Activated naive CD4-positive, alpha-beta T cell treated with anti-CD3 and anti-CD28 coated beads, Interleukin-2, amount 10 ng/mL, durations not matched to agents 7 days and 5 days (primary cell): ENCODE measurements at regions not wholly inside any gene's neighbourhood (a gene's known extent, or its start where the extent isn't known, plus 50 kb on each side); places are given as distances from the start of the nearest gene placed in this dataset.
"Not testable (repeated sequence)": the region's sequence is repeated elsewhere in the genome, so short reads cannot be mapped to it uniquely, and the experiment has no call there.

ENCODE experiments used
- CTCF ChIA-PET: fragments of 350-600 bp; sonication (Branson Sonifier 250); formaldehyde crosslinking; loops from one replicate; lab custom pipeline; 2021; ENCODE audit warnings: antibody characterized with exemption; lab: Charles Lee
- DNase-seq: peaks from one replicate; pipeline ENCODE4 v3.0.0-alpha.2; 2020
- H3K27ac Mint-ChIP-seq: one replicate; pipeline ENCODE4 v1.8.0; 2021; ENCODE audit warnings: mild to moderate bottlenecking, moderate library complexity, mixed read lengths
- H3K27me3 Mint-ChIP-seq: one replicate; pipeline ENCODE4 v1.8.0; 2021; ENCODE audit warnings: mild to moderate bottlenecking, mixed read lengths
- H3K36me3 Mint-ChIP-seq: one replicate; pipeline ENCODE4 v1.8.0; 2021; ENCODE audit warnings: mixed read lengths
- H3K4me1 Mint-ChIP-seq: one replicate; pipeline ENCODE4 v1.8.0; 2021; ENCODE audit warnings: mixed read lengths
- H3K4me3 Mint-ChIP-seq: one replicate; pipeline ENCODE4 v1.8.0; 2021; ENCODE audit warnings: mild to moderate bottlenecking, moderate library complexity, mixed read lengths
- H3K9me3 Mint-ChIP-seq: one replicate; pipeline ENCODE4 v1.8.0; 2021; ENCODE audit warnings: mixed read lengths

DNA sequence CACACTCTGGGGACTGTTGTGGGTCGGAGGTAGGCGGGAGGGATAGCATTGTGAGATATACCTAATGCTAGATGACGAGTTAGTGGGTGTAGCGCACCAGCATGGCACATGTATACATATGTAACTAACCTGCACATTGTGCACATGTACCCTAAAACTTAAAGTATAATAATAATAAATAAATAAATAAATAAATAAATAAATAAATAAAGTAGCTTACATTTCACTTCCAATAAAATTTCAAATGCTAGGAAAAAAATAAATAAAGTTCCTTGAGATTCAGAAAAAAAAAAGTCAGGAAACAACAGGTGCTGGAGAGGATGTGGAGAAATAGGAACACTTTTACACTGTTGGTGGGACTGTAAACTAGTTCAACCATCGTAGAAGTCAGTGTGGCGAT is 353.5 kb upstream of the UBE2E2 start:
- CTCF ChIA-PET = not testable (repeated sequence)

DNA sequence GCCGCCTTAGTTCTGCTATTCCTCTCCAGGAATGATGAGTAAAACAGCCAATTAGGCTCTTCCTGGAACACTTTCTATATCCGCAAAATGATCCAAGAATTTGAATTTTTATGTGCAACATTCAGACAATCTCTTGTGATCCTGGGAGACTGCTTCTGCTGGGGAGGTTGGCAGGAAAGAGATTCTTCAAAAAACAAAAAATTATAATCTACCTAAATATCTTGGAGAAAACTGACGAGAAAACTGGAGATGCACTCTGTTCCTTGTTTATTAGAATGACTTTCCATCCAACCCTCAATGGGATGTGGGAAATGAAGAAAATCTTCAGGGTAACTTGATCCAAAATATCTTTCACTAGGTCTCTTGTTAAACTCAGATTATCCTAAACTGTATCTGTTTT is 346.3 kb upstream of the UBE2E2 start:
- CTCF ChIA-PET = no interaction called here
- DNase-seq = no peak
- Mint-ChIP-seq H3K36me3 (no peaks in the 10 kb centered on the region), H3K4me3 (no peak overlapping the region), H3K27me3 (no peaks in the 10 kb centered on the region), H3K9me3 (peaks cover 1% of the 10 kb centered on the region), H3K4me1 (no peaks in the 10 kb centered on the region), H3K27ac (no peak overlapping the region)

More for the DNA sequence above, 353.5 kb upstream of the UBE2E2 start:
- H3K36me3 Mint-ChIP-seq, H3K27ac Mint-ChIP-seq, H3K27me3 Mint-ChIP-seq, H3K9me3 Mint-ChIP-seq, H3K4me1 Mint-ChIP-seq, H3K4me3 Mint-ChIP-seq, DNase-seq: not testable (repeated sequence)

DNA sequence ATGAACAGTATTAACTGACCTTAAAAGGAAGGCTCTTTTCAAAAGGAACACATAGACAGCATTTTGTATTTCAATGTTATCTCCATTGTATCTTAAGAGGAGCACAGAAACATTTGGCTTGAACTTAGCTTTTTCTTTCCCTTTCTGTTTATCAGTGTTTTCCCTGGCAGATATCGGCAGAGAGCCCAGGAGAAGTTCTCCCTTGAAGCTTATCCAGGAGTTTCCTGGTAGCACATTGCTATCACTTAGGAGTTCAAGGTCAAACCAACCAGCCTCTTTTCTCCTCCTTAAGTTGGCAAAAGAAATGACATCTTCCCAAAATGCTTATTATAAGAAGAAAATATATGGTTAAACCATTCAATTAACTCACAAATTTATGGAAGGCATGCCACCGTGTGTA is 344.6 kb upstream of the UBE2E2 start:
- H3K27me3 Mint-ChIP-seq = no peaks in the 10 kb centered on the region
- H3K36me3 Mint-ChIP-seq = no peaks in the 10 kb centered on the region
- no peak overlapping the region for H3K4me3 Mint-ChIP-seq
- no peak overlapping the region for H3K27ac Mint-ChIP-seq
- CTCF ChIA-PET = no interaction called here
- no peak for DNase-seq
- peaks cover 1% of the 10 kb centered on the region for H3K9me3 Mint-ChIP-seq
- no peaks in the 10 kb centered on the region for H3K4me1 Mint-ChIP-seq

DNA sequence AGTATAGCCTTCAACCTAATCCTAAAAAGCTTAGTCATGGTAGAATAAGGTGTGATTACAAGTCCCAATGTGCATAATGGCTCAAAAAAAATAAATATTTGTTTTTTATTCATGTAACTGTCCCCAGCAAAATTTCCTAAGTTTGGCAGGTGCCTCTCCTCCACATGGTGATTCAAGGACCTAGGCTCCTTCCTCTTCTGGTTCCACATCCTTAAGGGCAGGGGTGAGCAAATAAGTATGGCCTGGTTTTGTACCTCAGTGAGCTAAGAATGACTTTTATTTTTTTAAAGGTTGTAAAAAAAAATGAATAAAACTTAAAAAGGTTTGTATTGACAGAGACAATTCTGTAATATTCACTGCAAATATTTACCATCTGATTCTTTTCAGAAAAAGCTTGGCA is 343.5 kb upstream of the UBE2E2 start:
- CTCF ChIA-PET = no interaction called here
- H3K27me3 Mint-ChIP-seq = no peaks in the 10 kb centered on the region
- no peaks in the 10 kb centered on the region for H3K36me3 Mint-ChIP-seq
- no peaks in the 10 kb centered on the region for H3K4me1 Mint-ChIP-seq
- H3K27ac Mint-ChIP-seq = no peak overlapping the region
- no peak overlapping the region for H3K4me3 Mint-ChIP-seq
- no peak for DNase-seq
- H3K9me3 Mint-ChIP-seq = peaks cover 1% of the 10 kb centered on the region

DNA sequence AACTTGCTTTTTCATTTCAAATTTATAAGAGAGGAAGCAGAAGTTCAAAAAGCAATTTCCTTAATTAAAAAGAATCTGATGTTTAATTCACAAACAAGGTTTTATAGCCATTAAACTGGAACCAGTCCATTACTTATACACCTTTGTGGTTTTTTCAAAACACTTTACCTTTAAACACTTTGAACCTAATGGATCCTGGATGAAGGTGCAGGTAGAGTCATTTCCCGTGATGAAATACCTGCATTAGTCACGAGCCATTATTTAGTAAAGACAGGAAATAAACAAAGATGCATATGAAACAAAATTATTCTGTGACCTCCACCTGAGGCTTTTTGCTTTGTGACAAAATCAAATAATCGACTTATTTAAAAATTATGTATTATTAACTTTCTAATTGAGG is 341.7 kb upstream of the UBE2E2 start:
- CTCF ChIA-PET = no interaction called here
- no peak overlapping the region for H3K27ac Mint-ChIP-seq
- H3K4me3 Mint-ChIP-seq = no peak overlapping the region
- DNase-seq = no peak
- H3K4me1 Mint-ChIP-seq = no peaks in the 10 kb centered on the region
- H3K9me3 Mint-ChIP-seq = peaks cover under 1% of the 10 kb centered on the region
- H3K27me3 Mint-ChIP-seq = no peaks in the 10 kb centered on the region
- H3K36me3 Mint-ChIP-seq = no peaks in the 10 kb centered on the region

DNA sequence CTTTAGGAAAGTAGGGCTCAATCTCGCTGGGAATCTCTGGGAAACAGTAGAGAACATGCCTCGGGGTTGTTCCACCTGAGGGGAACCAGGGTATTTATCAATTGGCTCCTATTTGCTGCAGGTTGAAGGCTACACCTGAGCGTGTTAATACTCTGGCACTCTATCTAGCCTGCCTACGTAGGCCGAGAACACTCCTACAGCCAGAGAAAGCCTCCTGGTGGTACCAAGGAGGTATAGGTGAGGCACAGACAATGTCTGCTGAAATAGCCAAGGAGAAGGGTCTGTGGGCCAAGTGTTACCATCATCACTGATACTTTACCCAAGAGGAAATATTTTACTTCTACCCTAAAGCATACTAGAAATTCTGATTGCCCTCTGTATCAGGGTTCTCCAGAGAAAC is 341.0 kb upstream of the UBE2E2 start:
- no peaks in the 10 kb centered on the region for H3K36me3 Mint-ChIP-seq
- no peak overlapping the region for H3K4me3 Mint-ChIP-seq
- CTCF ChIA-PET = no interaction called here
- H3K4me1 Mint-ChIP-seq = no peaks in the 10 kb centered on the region
- DNase-seq = no peak
- H3K27me3 Mint-ChIP-seq = no peaks in the 10 kb centered on the region
- H3K27ac Mint-ChIP-seq = no peak overlapping the region
- no peaks in the 10 kb centered on the region for H3K9me3 Mint-ChIP-seq

DNA sequence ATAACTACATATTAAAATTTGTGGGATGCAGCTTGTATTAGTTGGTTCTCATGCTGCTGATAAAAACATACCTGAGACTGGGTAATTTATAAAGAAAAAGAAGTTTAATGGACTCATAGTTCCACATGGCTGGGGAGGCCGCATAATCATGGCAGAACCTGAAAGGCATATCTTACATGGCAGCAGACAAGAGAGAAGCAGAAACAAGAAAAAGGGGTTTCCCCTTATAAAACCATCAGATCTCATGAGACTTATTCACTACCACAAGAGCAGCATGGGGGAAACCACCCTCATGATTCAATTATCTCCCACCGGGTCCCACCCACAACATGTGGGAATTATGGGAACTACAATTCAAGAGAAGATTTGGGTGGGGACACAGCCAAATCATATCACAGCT is 320.3 kb upstream of the UBE2E2 start:
- H3K4me3 Mint-ChIP-seq, DNase-seq, H3K27ac Mint-ChIP-seq, H3K27me3 Mint-ChIP-seq, H3K9me3 Mint-ChIP-seq, CTCF ChIA-PET, H3K4me1 Mint-ChIP-seq, H3K36me3 Mint-ChIP-seq: not testable (repeated sequence)

DNA sequence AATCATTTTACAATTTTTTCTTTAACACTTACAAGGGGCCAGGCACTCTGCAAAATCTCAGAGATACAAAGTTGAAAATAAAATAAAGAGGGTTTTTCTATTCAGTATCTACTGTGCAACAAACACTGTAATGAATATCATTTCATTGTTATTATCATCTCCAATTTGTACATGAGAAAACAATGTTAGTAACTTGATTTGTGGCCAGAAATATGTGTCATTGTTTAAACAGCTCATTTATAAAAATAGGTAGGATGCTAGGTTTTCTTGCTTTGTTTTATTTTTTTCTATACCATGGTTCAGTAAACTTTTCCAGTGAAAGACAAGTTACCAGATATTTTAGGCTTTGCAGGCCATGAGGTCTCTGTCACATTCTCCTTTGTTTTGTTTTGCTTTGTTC is 318.1 kb upstream of the UBE2E2 start:
- no peaks in the 10 kb centered on the region for H3K36me3 Mint-ChIP-seq
- no peaks in the 10 kb centered on the region for H3K27me3 Mint-ChIP-seq

DNA sequence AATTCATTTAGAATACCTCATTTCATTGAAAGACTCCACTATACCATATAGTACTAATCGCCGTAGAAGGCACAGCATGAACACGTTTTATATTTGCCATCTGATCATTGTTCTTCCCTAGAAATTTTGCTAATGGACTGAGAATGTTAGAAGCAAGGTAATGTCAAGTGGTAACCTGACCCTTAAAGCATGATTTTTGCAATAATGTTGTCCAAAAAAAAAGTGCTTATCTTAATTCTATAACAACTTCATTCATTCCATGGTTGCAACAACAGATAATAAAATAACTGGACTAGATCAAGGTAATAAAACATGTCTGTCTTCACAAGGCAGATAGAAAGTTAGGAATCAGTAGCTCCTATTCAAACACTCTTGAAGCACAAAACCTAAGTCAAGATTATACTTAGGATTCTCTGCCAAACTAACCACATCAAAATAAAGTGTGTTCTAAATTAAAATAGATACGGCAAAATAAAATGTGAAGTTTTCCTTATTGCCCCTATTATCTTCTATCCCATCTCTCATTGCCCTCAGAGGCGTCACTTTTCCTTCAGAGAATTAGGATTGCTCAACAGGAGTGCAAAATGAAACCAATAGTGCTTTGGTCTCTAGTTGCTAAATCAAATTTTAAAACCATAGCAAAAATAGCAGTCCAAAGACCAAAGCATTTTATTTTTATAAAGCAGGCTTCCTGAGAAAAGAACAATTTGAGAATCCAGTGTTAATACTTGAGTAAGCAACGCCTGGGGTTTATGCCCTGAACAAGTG is 317.4 kb upstream of the UBE2E2 start:
- CTCF ChIA-PET = no interaction called here
- H3K4me1 Mint-ChIP-seq = no peaks in the 10 kb centered on the region

More for the DNA sequence above, 318.1 kb upstream of the UBE2E2 start:
- Mint-ChIP-seq H3K4me3 (no peak overlapping the region), H3K27ac (no peak overlapping the region), H3K4me1 (no peaks in the 10 kb centered on the region), H3K9me3 (no peaks in the 10 kb centered on the region)
- CTCF ChIA-PET = no interaction called here
- DNase-seq = no peak

DNA sequence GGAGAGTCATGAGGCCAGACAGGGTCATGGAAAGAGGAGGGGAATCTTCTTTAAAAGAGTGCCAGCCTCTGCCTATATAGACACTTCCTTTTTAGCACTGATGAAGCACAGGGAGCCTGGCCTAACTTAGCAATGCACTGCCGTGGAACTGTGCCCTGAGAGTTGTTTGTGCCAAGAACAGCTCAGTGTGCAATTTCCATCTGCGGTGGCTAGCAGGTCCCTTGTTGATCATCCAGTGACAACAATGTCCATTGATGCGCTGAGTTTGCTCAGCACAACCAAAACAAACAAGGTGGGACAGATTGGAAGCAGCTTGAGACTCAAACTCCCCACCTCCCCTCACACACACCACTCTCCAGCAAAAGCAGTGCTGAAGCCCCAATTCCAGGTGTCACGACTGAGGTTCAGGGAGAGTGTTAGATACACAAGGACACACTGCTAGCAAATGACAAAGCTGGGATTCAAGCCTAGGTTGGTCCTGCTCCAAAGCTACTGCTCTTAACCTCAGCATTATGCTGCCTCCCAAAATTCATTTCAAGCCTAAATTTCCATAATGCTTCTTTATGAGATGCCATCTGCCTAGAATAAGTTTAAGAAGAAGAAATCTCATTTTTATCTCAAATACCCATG is 316.6 kb upstream of the UBE2E2 start:
- H3K4me3 Mint-ChIP-seq = no peak overlapping the region
- CTCF ChIA-PET = no interaction called here
- no peaks in the 10 kb centered on the region for H3K36me3 Mint-ChIP-seq
- H3K9me3 Mint-ChIP-seq = no peaks in the 10 kb centered on the region
- no peaks in the 10 kb centered on the region for H3K4me1 Mint-ChIP-seq
- H3K27me3 Mint-ChIP-seq = no peaks in the 10 kb centered on the region
- no peak overlapping the region for H3K27ac Mint-ChIP-seq
- DNase-seq = no peak

More for the DNA sequence above, 317.4 kb upstream of the UBE2E2 start:
- DNase-seq = no peak
- Mint-ChIP-seq H3K9me3 (no peaks in the 10 kb centered on the region), H3K27me3 (no peaks in the 10 kb centered on the region), H3K36me3 (no peaks in the 10 kb centered on the region), H3K4me3 (no peak overlapping the region), H3K27ac (no peak overlapping the region)

DNA sequence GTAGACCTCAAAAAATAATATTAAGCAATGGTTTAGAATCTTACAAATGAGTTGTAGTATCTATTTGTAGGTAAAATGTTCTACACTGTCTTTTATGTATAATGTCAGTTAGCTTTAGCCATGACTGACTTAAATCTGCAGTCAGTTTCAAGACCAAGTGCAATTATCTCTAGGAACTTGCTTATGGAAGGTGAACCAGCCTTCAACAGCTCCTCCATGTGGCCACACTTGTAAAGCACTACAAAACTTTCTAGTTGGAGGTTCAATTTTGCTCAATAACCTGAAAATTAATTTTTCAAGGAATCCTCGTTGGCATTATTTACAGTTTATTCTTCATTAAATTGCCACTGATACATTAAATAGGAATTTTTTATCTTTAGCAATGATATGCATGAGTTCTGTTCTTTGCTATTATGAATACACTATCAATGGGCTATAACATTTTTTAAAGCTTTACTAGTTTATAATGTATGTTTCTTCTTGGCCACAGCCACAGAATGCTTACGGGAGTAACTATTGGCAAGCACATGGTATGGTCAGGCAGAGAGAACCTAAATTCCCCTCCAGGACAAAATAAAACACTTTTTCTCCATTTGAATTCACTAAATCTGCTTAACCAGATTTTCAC is 315.3 kb upstream of the UBE2E2 start:
- CTCF ChIA-PET = no interaction called here
- Mint-ChIP-seq H3K27me3 (no peaks in the 10 kb centered on the region), H3K4me1 (no peaks in the 10 kb centered on the region), H3K36me3 (no peaks in the 10 kb centered on the region), H3K27ac (no peak overlapping the region), H3K4me3 (no peak overlapping the region), H3K9me3 (no peaks in the 10 kb centered on the region)
- DNase-seq = no peak

DNA sequence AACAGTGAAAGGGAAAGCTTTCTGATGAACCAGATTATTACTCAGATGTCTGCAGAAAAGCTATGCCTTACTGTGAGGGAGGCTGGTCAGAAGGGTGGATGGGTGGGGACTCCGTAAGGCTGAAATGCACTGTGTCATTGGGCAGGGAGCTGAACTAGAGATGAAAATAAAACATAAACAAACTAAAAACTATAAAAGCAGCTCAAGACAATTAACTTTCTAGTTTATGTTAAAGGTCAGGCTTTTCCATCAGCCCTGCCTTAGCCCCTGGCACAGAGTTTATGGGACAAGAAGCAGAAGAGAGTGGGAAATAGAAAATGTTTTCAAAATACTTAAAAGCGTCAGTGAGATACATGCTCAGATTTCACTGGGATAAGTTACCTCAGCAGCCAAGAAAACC is 310.0 kb upstream of the UBE2E2 start:
- H3K4me3 Mint-ChIP-seq = no peak overlapping the region
- H3K9me3 Mint-ChIP-seq = no peaks in the 10 kb centered on the region
- DNase-seq = no peak
- H3K27me3 Mint-ChIP-seq = no peaks in the 10 kb centered on the region
- CTCF ChIA-PET = no interaction called here
- H3K4me1 Mint-ChIP-seq = no peaks in the 10 kb centered on the region
- H3K27ac Mint-ChIP-seq = no peak overlapping the region
- H3K36me3 Mint-ChIP-seq = no peaks in the 10 kb centered on the region

DNA sequence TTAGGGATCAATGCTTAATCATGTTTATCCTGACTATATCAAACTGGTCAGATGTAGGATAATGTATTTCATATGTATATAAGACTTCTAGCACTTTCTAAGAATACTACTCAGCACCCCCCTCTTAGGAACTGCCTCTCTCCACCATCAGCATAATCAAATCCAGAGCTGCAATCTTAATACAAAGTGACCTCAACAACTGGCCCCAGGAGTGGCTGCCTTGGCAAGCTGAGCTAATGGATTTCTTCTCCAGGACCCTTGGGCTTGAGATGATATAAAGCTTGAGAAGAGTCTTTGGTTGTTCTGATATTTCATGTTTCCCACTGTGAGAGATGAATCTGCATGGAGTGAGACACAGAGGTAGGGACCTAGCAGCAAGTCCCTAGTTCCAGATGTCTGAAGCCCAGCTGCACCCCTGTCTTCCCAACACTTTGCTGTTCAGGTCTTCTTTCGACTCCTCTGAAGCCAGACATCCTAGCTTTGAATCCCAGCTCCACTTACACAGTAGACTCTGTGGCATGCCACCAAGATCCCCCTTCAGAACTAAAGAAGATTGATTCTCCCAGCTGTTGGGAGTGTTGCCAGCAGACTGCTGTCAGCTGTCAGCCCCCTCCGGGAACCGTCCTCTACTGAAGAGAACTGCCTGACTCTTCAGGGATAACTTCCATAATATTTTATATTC is 309.3 kb upstream of the UBE2E2 start:
- CTCF ChIA-PET = no interaction called here
- DNase-seq = no peak
- Mint-ChIP-seq H3K27me3 (no peaks in the 10 kb centered on the region), H3K4me3 (no peak overlapping the region), H3K9me3 (no peaks in the 10 kb centered on the region), H3K4me1 (no peaks in the 10 kb centered on the region), H3K36me3 (no peaks in the 10 kb centered on the region), H3K27ac (no peak overlapping the region)

DNA sequence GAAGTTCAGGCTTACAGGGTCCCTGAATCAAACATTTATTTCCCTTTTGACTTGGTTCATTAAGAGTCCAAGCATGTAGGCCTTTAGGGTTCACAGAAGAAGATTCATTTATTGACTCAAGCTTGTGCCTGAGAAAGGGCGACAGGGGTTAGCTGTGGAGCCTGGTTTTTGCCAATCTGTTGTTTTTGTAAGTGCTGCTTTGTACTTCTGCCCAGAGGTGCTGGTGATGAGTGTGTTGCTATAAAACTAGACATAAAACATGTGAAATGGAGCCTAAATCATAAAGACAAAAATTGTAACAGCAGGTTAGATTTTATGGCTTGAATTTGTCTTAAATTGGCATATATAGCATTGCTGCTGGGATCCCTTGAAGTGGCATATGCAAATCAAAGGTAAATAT is 308.3 kb upstream of the UBE2E2 start:
- Mint-ChIP-seq H3K36me3 (no peaks in the 10 kb centered on the region), H3K27ac (no peak overlapping the region), H3K9me3 (no peaks in the 10 kb centered on the region), H3K4me3 (no peak overlapping the region), H3K27me3 (no peaks in the 10 kb centered on the region), H3K4me1 (no peaks in the 10 kb centered on the region)
- CTCF ChIA-PET = no interaction called here
- no peak for DNase-seq
